Frontal cortex (tissue), 3 donors: ENCODE measurements at regions not wholly inside any gene's neighbourhood (a gene's known extent, or its start where the extent isn't known, plus 50 kb on each side); places are given as distances from the start of the nearest gene placed in this dataset.

Experiments
- DNase-seq, 2 donors: peaks; one replicate each; pipeline ENCODE4 v3.0.0; 2012; ENCODE audit warnings: low spot score in 2 of 2
- FAIRE-seq: peaks from 2 replicates; lab custom pipeline; 2012; peaks lifted over from hg19 to GRCh38; lab: Jason Lieb, UNC
- donor health status: control.
- donor health status: control.
- donor health status: control.

- DNase-seq (no peak), FAIRE-seq (no peak)
Measured at GRCh38 chr10:85149766-85150165, 821.4 kb downstream of the CCSER2 start.

- DNase-seq: no peak
Measured at GRCh38 chr10:85151506-85151905, 823.1 kb downstream of the CCSER2 start.

GRCh38 chr10:85152496-85152895, 824.1 kb downstream of the CCSER2 start:
- FAIRE-seq (no peak), DNase-seq (no peak)

More at GRCh38 chr10:85151506-85151905, 823.1 kb downstream of the CCSER2 start:
- no peak for FAIRE-seq

GRCh38 chr10:85152911-85153310, 824.5 kb downstream of the CCSER2 start:
- FAIRE-seq (no peak), DNase-seq (no peak)

- DNase-seq (no peak), FAIRE-seq (no peak)
Measured at GRCh38 chr10:85157206-85157605, 828.8 kb downstream of the CCSER2 start.

GRCh38 chr10:85168243-85168642, 839.9 kb downstream of the CCSER2 start:
- FAIRE-seq: no peak
- DNase-seq: no peak

- no peak for FAIRE-seq
- DNase-seq: no peak
Measured at GRCh38 chr10:85170026-85170425, 841.6 kb downstream of the CCSER2 start.

- no peak for FAIRE-seq
- DNase-seq: no peak
Measured at GRCh38 chr10:85175635-85176034, 847.2 kb downstream of the CCSER2 start.

GRCh38 chr10:85177767-85178166, 849.4 kb downstream of the CCSER2 start:
- DNase-seq: no peak
- no peak for FAIRE-seq

- FAIRE-seq (no peak), DNase-seq (no peak)
Measured at GRCh38 chr10:85187047-85187446, 858.7 kb downstream of the CCSER2 start.

- DNase-seq: no peak
- no peak for FAIRE-seq
Measured at GRCh38 chr10:85188770-85189484, 860.5 kb downstream of the CCSER2 start.

GRCh38 chr10:85193796-85194195, 865.4 kb downstream of the CCSER2 start:
- DNase-seq (no peak), FAIRE-seq (no peak)

- DNase-seq: no peak
Measured at GRCh38 chr10:85194706-85195105, 866.3 kb downstream of the CCSER2 start.

GRCh38 chr10:85195596-85195995, 867.2 kb downstream of the CCSER2 start:
- DNase-seq (no peak), FAIRE-seq (no peak)

More at GRCh38 chr10:85194706-85195105, 866.3 kb downstream of the CCSER2 start:
- no peak for FAIRE-seq

- FAIRE-seq: no peak
- DNase-seq: no peak
Measured at GRCh38 chr10:85204814-85205213, 876.4 kb downstream of the CCSER2 start.

- FAIRE-seq (no peak), DNase-seq (no peak)
Measured at GRCh38 chr10:85212526-85212925, 884.1 kb downstream of the CCSER2 start.

- no peak for FAIRE-seq
- DNase-seq: no peak
Measured at GRCh38 chr10:85213493-85213892, 885.1 kb downstream of the CCSER2 start.

GRCh38 chr10:85222300-85222699, 893.9 kb downstream of the CCSER2 start:
- FAIRE-seq (no peak), DNase-seq (no peak)

GRCh38 chr10:85224366-85224940, 896.1 kb downstream of the CCSER2 start:
- DNase-seq: no peak
- FAIRE-seq: no peak

GRCh38 chr10:85225311-85225710, 896.9 kb downstream of the CCSER2 start:
- DNase-seq: no peak
- FAIRE-seq: no peak

- DNase-seq (no peak), FAIRE-seq (no peak)
Measured at GRCh38 chr10:85226596-85226995, 898.2 kb downstream of the CCSER2 start.

GRCh38 chr10:85228726-85229125, 900.3 kb downstream of the CCSER2 start:
- DNase-seq (no peak), FAIRE-seq (no peak)
